ENCODE measurements at regions not wholly inside any gene's neighbourhood (a gene's known extent, or its start where the extent isn't known, plus 50 kb on each side); places are given as distances from the start of the nearest gene placed in this dataset.

DNA sequence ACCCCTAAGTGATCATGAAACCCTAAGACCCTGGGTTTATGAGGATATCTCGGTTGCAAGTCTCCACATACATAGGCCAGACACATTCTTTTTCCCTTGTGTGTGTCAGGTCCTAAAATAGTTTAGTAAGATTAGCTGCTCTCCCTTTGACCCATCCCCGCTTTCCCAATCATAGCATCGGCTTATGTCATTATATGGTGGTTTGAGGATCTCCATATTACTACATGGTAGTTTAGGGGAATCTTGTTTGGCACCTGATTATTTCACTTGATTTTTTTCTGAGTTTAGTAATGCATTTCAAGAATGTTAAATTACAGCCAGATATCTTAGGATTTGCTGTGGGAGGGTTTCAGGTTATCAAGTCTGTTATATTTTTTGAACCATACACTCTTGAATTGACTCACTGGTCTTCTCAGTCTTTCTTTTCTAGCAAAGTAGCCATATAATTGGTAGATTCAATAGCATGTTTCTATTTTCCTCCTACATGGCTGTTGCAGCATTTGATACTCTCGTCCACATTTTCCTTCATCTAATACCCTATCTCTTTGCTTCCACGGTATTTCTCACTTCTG, 68.3 kb upstream of the TRHDE start:
- H3K27me3 ChIP-seq = no peaks in the 10 kb centered on the region
- H3K4me1 ChIP-seq (replicated peaks in 1 of 2) = no peaks in the 10 kb centered on the region
- DNase-seq = no peak
- H3K27ac ChIP-seq = no peak overlapping the region
- WGBS, 4 donors = 88 to 96% (median 92%) methylated on average over 5 of the region's 5 CpGs
- intact Hi-C loops (cut with DNase I) = no loop called here
- no peaks in the 10 kb centered on the region for H3K36me3 ChIP-seq (replicated peaks in 1 of 2)
- H3K9me3 ChIP-seq (replicated peaks in 1 of 3) = no peaks in the 10 kb centered on the region
- no peak for TF ChIP-seq POLR2A (IDR thresholded peaks at IDR 0.05)
- H3K4me3 ChIP-seq = no peak overlapping the region

DNA sequence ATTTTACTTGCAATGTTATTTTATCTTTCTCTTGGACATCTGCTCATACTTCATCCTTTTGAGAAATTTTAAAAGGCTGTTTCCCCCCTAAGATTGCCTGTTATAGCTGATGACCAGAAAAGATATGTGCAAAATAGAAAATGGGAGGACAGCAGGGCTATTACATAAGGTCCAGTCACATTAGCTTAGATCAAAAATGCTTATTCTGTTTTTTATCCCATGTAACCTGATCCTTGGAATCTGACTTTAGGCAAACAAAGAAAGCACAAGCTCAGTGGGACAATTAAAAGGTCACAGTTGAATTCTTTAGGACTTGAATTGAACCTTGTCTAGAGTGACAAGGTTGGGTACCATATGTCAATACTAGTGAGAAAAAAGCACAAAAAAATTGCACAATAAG, 65.1 kb upstream of the TRHDE start:
- Histone ChIP-seq H3K4me3 (no peak overlapping the region), H3K27me3 (no peaks in the 10 kb centered on the region), H3K27ac (no peak overlapping the region), H3K36me3 (replicated peaks in 1 of 2) (no peaks in the 10 kb centered on the region), H3K9me3 (replicated peaks in 1 of 3) (peaks cover 0 to 2% (median 0%) of the 10 kb centered on the region in 3 donors), H3K4me1 (replicated peaks in 1 of 2) (no peaks in the 10 kb centered on the region)
- TF ChIP-seq POLR2A (IDR thresholded peaks at IDR 0.05) = no peak
- TF ChIP-seq, protein P1, sequence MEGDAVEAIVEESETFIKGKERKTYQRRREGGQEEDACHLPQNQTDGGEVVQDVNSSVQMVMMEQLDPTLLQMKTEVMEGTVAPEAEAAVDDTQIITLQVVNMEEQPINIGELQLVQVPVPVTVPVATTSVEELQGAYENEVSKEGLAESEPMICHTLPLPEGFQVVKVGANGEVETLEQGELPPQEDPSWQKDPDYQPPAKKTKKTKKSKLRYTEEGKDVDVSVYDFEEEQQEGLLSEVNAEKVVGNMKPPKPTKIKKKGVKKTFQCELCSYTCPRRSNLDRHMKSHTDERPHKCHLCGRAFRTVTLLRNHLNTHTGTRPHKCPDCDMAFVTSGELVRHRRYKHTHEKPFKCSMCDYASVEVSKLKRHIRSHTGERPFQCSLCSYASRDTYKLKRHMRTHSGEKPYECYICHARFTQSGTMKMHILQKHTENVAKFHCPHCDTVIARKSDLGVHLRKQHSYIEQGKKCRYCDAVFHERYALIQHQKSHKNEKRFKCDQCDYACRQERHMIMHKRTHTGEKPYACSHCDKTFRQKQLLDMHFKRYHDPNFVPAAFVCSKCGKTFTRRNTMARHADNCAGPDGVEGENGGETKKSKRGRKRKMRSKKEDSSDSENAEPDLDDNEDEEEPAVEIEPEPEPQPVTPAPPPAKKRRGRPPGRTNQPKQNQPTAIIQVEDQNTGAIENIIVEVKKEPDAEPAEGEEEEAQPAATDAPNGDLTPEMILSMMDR (IDR thresholded peaks at IDR 0.05) = no peak
- intact Hi-C loops (cut with DNase I) = no loop called here
- DNase-seq = no peak

DNA sequence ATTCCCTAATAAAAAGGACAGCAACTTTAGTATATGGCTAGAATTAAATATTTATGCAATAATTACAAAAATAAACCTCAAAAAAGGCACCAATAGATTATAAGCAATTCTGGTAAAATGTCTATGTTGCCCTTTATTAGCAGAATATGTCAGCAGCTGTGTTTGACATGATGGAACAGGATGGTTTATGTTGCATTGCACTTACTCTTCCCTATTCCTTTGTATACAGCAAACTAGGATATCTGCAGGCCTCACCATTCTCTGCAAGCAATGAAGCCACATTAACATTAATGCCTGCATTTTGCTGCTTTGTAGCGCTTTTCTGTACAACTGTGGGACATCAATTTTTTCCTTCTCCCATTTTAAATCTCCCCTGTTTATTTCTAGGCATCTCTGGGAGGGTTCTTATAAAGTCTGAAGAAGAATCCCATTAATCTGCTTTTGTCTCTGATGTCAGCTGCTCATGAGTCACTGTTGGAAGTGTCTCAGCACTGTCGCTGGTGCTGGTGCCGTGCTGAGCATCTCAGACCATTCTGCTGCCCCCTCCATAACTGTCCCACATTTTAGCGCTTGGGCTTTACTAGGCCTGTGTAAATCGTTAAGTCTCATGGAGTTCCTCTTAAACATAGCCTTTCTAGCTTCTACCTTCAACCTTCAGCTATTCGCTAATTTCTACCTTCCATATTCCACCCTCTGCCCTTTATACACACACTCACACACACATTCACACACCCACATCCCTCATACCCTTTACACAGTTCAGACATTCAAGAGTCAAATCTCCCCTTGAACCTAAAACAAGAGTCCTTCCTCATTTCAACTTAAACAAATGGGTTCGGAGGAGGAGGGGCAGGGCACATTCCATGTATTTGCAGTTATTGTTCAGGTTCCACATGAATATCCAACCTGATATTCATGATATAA, 64.4 kb upstream of the TRHDE start:
- no peaks in the 10 kb centered on the region for H3K27me3 ChIP-seq
- no peak for DNase-seq
- no peak for TF ChIP-seq POLR2A (IDR thresholded peaks at IDR 0.05)
- TF ChIP-seq, protein P1 (IDR thresholded peaks at IDR 0.05) = no peak
- H3K4me3 ChIP-seq = no peak overlapping the region
- peaks cover 0 to 3% (median 0%) of the 10 kb centered on the region in 3 donors for H3K9me3 ChIP-seq (replicated peaks in 1 of 3)
- intact Hi-C loops (cut with DNase I) = no loop called here
- H3K27ac ChIP-seq = no peak overlapping the region
- WGBS, 4 donors = 74 to 79% (median 78%) methylated on average over 7 of the region's 7 CpGs
- no peaks in the 10 kb centered on the region for H3K36me3 ChIP-seq (replicated peaks in 1 of 2)
- no peaks in the 10 kb centered on the region for H3K4me1 ChIP-seq (replicated peaks in 1 of 2)

DNA sequence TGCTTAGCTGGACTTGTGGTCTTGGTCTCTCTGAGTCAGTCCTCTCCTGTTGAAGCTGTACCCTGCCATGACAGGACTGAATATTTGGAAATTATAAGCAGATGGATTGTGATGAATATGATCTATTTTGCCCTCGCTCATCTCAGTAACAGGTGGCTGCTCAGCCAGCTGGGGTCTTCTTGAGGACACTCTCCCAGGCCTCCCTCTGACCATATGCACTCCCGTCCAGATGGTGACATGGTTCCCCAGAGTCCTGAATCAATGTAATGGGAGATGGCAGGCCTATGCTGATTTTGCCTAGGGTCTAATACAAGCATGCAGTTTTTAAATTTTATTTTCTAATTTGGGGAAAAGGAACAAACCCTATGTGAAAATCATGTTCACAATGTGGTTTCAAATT, 63.1 kb upstream of the TRHDE start:
- H3K4me3 ChIP-seq = no peak overlapping the region
- H3K27ac ChIP-seq = no peak overlapping the region
- 80 to 100% (median 94%) methylated on average over 2 of the region's 2 CpGs for WGBS, 4 donors
- TF ChIP-seq POLR2A (IDR thresholded peaks at IDR 0.05) = no peak
- TF ChIP-seq, protein P1 (IDR thresholded peaks at IDR 0.05) = no peak
- H3K36me3 ChIP-seq (replicated peaks in 1 of 2) = no peaks in the 10 kb centered on the region
- no peak for DNase-seq
- no peaks in the 10 kb centered on the region for H3K27me3 ChIP-seq
- intact Hi-C loops (cut with DNase I) = no loop called here
- peaks cover 0 to 3% (median 0%) of the 10 kb centered on the region in 3 donors for H3K9me3 ChIP-seq (replicated peaks in 1 of 3)
- no peaks in the 10 kb centered on the region for H3K4me1 ChIP-seq (replicated peaks in 1 of 2)

All from adrenal gland (tissue), 9 donors.